ENCODE measurements at regions not wholly inside any gene's neighbourhood (a gene's known extent, or its start where the extent isn't known, plus 50 kb on each side); places are given as distances from the start of the nearest gene placed in this dataset.

- Mint-ChIP-seq H3K36me3 (no peaks in the 10 kb centered on the region), H3K27me3 (no peaks in the 10 kb centered on the region), H3K4me3 (peak overlapping the region; percentile 57), H3K9me3 (no peaks in the 10 kb centered on the region), H3K4me1 (ENCODE audit: unreplicated experiment) (peaks cover 72% of the 10 kb centered on the region), H3K27ac (peak overlapping the region; percentile 88)
- no peak for TF ChIP-seq CTCF (conservative IDR thresholded peaks at IDR 0.05)
- no peak for DNase-seq (ENCODE audit: extremely low spot score, unreplicated experiment)
Observed at GRCh38 chr6:2558098-2558680, 192.5 kb downstream of the MYLK4 start.

GRCh38 chr6:2557181-2557720 lies 193.5 kb downstream of the MYLK4 start:
- H3K36me3 Mint-ChIP-seq: no peaks in the 10 kb centered on the region
- H3K27me3 Mint-ChIP-seq: no peaks in the 10 kb centered on the region
- no peak for TF ChIP-seq CTCF (conservative IDR thresholded peaks at IDR 0.05)
- no peak for DNase-seq (ENCODE audit: extremely low spot score, unreplicated experiment)
- H3K27ac Mint-ChIP-seq: no peak overlapping the region
- peaks cover 68% of the 10 kb centered on the region for H3K4me1 Mint-ChIP-seq (ENCODE audit: unreplicated experiment)
- H3K9me3 Mint-ChIP-seq: no peaks in the 10 kb centered on the region
- H3K4me3 Mint-ChIP-seq: no peak overlapping the region

GRCh38 chr6:2556761-2557160 lies 194.0 kb downstream of the MYLK4 start:
- no peak for DNase-seq (ENCODE audit: extremely low spot score, unreplicated experiment)
- Mint-ChIP-seq H3K4me3 (no peak overlapping the region), H3K36me3 (no peaks in the 10 kb centered on the region), H3K27ac (no peak overlapping the region), H3K4me1 (ENCODE audit: unreplicated experiment) (peaks cover 63% of the 10 kb centered on the region), H3K9me3 (no peaks in the 10 kb centered on the region), H3K27me3 (no peaks in the 10 kb centered on the region)
- TF ChIP-seq CTCF (conservative IDR thresholded peaks at IDR 0.05): no peak

GRCh38 chr6:2554651-2555260 lies 196.0 kb downstream of the MYLK4 start:
- peak overlapping the region; percentile 81 for H3K27ac Mint-ChIP-seq
- no peaks in the 10 kb centered on the region for H3K9me3 Mint-ChIP-seq
- no peak for TF ChIP-seq CTCF (conservative IDR thresholded peaks at IDR 0.05)
- H3K4me1 Mint-ChIP-seq (ENCODE audit: unreplicated experiment): peaks cover 52% of the 10 kb centered on the region
- H3K27me3 Mint-ChIP-seq: no peaks in the 10 kb centered on the region
- H3K36me3 Mint-ChIP-seq: no peaks in the 10 kb centered on the region
- peak overlapping the region; percentile 16 for H3K4me3 Mint-ChIP-seq
- no peak for DNase-seq (ENCODE audit: extremely low spot score, unreplicated experiment)

- peaks cover 6% of the 10 kb centered on the region for H3K9me3 Mint-ChIP-seq
- H3K36me3 Mint-ChIP-seq: peaks cover 5% of the 10 kb centered on the region
- no peak for DNase-seq (ENCODE audit: extremely low spot score, unreplicated experiment)
- TF ChIP-seq CTCF (conservative IDR thresholded peaks at IDR 0.05): no peak
- H3K27ac Mint-ChIP-seq: no peak overlapping the region
- no peaks in the 10 kb centered on the region for H3K27me3 Mint-ChIP-seq
- H3K4me1 Mint-ChIP-seq (ENCODE audit: unreplicated experiment): peaks cover 34% of the 10 kb centered on the region
- no peak overlapping the region for H3K4me3 Mint-ChIP-seq
Observed at GRCh38 chr6:2552526-2553154, 198.1 kb downstream of the MYLK4 start.
